ENCODE measurements at regions not wholly inside any gene's neighbourhood (a gene's known extent, or its start where the extent isn't known, plus 50 kb on each side); places are given as distances from the start of the nearest gene placed in this dataset.

GRCh38 chr2:181319286-181319685, 137.9 kb upstream of the ITGA4 start:
- TF ChIP-seq, protein P1, sequence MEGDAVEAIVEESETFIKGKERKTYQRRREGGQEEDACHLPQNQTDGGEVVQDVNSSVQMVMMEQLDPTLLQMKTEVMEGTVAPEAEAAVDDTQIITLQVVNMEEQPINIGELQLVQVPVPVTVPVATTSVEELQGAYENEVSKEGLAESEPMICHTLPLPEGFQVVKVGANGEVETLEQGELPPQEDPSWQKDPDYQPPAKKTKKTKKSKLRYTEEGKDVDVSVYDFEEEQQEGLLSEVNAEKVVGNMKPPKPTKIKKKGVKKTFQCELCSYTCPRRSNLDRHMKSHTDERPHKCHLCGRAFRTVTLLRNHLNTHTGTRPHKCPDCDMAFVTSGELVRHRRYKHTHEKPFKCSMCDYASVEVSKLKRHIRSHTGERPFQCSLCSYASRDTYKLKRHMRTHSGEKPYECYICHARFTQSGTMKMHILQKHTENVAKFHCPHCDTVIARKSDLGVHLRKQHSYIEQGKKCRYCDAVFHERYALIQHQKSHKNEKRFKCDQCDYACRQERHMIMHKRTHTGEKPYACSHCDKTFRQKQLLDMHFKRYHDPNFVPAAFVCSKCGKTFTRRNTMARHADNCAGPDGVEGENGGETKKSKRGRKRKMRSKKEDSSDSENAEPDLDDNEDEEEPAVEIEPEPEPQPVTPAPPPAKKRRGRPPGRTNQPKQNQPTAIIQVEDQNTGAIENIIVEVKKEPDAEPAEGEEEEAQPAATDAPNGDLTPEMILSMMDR (IDR thresholded peaks at IDR 0.05; ENCODE audit: borderline replicate concordance, extremely low read depth, low read length, poor library complexity, severe bottlenecking), result no peak
- TF ChIP-seq EZH2 (IDR thresholded peaks at IDR 0.05; ENCODE audit: borderline replicate concordance, low read depth, low read length, severe bottlenecking), result no peak
